HG03097 (cell line): ENCODE measurements at regions not wholly inside any gene's neighbourhood (a gene's known extent, or its start where the extent isn't known, plus 50 kb on each side); places are given as distances from the start of the nearest gene placed in this dataset.
"Not testable (repeated sequence)": the region's sequence is repeated elsewhere in the genome, so short reads cannot be mapped to it uniquely, and the experiment has no call there.

ENCODE experiments used
- ATAC-seq: cut with Tn5 transposase; IDR thresholded peaks from one replicate; pipeline ENCODE4 v1.9.1; 2021; ENCODE audit not compliant: unreplicated experiment, low FRiP score

DNA sequence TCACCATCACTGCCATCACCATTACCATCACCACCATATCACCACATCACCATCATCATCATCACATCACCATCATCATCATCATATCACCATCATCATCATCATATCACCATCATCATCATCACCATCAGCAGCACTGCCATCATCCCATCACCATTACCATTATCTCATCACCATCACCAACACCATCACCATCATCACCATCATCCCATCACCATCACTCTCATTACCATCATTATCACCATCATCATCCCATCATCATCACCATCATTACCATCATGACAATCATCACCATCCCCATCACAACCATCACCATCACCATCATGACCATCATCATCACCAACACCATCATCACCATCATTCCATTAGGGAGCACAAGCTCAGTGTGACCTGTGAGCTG is 318.0 kb downstream of the ADGRD1 start:
- no peak for ATAC-seq

DNA sequence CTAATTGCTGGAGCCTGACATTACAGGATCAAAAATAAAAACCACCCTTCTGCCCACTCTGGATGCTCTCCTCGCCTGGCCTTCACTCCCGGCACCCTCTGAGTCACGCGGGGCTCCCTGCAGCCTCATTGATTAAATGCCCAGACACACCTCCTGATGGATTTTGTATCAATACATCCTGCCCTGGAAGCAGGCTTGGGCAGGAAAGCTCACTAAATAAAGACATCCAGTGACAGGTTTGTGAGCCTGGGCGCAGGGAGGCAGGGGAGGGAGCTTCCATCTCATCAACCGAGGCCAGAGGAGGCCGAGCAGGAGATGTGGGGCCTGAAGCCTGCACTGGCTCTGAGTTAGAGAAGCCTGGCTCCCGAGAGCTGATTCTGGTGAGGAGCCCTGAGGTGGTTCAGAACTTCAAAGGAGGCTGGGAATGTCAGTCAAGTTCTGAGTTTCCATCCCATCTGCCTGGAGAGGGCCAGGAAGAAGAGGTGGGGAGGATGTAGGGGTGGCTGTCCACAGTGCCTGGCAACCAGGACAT is 318.6 kb downstream of the ADGRD1 start:
- not testable (repeated sequence) for ATAC-seq

DNA sequence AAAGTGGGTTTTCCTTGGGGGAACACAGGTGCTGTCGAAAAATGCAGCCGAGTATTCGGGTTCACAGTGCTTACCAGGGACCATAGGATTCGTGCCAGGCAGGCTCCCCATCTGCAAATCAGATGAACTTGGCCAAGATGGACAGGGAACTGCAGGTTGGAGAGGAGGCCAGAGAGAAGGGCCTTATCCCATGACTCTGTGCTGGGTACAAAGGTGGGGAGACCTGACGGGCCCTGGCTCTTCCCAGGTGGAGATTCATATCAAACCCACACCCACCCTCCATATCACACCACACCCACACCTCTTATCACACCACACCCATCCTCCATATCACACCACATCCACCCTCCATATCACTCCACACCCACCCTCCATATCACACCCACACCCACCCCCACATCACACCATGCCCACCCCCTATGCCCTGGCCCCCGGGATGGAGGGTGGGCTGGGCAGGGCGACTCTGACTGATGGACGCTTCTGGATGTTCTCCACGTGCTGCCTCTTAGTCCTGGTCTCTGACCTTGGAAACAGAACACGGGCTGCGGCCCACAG is 319.7 kb downstream of the ADGRD1 start:
- no peak for ATAC-seq

DNA sequence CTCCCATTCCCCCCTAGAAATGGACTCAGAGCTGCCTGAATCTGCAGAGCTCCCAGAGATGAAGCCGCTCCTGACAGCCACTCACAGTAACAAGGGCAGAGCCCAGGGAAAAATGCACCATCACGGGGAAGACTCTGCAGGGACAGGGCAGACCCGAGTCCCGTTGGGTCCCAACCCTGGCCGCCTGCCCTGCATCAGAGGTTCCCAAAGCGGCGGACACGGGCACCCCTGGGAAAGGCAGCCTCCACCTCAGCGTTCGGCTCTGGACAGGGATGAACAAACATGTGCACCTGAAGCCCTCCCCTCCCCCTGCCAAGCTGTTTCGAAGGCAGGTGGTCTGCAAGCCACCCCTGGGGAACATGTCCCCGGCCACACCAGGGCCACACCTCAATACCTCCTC is 320.4 kb downstream of the ADGRD1 start:
- ATAC-seq: no peak

DNA sequence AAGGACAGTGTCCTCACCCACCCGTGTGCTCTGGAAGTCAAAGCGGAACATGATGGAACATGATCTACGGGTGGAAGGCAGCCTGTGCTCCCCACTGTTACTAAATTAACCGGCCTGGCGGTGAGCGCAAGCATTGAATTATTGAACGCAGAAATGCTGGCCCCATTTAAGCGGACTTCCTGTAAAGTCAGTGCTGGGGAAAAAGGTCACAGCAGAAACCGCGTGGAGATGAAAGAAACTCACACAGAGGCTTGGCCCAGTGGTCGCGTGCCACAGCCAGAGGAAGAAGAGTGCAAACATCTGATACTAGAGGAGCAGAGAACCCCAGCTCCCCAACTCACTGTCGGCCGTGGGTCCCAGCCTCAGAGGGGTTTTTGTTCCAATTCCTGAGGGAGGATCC is 321.2 kb downstream of the ADGRD1 start:
- ATAC-seq: no peak

DNA sequence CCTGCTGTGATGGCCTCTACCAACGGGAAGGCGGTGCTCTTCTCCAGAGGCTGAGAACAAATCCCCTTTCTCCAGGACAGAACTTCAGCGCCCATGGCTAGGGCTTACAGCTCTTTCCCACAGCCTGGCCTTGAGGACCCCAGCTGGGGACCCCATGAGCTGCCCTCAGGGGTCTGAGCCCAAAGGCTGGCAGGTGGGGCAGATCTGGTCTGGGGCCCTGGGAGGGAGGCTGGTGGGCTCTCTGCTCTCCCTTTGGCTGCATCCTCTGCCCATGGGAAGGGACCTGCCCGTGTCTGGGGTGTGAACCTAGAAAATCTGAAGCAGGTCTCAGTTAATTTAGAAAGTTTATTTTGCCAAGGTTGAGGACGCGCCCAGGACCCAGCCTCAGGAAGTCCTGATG is 322.1 kb downstream of the ADGRD1 start:
- no peak for ATAC-seq

DNA sequence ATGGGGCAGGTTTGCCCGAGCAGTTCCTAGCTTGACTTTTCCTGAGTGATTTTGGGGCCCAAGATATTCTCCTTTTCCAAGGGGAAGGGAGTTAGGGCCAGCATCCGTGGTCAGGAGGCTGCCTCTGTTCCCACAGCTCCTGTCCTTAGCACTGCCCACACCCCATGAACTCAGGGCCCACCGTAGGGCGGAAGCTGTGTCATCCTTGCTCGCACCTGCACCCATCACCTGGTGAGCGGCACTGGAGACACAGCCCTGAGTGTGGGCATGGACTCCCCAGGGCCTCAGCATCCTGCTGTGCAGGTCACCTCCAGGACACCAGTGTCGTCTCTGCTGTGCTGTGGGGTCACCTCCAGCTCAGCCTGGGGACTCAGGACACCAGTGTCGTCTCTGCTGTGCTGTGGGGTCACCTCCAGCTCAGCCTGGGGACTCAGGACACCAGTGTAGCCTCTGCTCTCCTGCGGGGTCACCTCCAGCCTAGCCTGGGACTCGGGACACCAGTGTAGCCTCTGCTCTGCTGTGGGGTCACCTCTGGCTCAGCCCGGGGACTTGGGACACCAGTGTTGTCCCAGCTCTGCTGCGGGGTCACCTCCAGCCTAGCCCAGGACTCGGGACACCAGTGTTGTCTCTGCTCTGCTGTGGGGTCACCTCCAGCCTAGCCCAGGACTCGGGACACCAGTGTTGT is 322.9 kb downstream of the ADGRD1 start:
- no peak for ATAC-seq

DNA sequence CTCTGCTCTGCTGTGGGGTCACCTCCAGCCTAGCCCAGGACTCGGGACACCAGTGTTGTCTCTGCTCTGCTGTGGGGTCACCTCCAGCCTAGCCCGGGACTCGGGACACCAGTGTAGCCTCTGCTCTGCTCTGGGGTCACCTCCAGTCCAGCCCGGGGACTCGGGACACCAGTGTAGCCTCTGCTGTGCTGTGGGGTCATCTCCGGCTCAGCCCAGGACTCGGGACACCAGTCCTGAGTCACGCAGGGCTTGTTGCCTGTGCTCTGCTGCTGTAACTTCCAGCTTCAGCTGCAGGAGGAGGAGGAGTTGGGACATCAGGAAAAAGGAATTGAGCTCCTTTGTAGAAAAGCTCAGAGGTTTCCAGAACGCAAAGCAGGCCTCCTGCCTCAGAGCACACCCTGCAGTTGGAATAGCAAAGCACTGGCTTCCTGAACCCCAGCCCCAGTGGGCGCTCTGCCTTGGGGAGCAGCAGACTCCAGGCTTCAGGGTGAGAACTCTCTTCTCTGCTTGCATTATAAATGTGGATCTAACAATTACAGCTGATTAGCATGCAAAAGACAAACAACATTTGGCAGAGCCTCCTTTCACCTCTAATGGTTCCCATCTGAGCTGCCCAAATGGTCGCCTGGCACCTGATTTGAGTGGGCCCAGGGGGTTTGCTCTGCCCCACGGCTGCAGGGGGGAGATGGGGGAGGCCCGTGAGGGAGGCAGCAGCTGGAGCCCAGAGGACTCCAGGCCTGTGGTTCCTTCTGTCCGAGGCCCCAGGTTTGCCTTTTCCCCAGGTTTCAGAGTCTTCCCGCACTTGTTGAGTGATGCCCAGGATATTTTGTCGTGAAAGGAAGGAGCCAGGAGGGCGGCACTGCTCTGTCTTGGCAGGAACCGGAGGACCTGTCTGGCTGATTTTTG is 323.7 kb downstream of the ADGRD1 start:
- ATAC-seq: not testable (repeated sequence)

DNA sequence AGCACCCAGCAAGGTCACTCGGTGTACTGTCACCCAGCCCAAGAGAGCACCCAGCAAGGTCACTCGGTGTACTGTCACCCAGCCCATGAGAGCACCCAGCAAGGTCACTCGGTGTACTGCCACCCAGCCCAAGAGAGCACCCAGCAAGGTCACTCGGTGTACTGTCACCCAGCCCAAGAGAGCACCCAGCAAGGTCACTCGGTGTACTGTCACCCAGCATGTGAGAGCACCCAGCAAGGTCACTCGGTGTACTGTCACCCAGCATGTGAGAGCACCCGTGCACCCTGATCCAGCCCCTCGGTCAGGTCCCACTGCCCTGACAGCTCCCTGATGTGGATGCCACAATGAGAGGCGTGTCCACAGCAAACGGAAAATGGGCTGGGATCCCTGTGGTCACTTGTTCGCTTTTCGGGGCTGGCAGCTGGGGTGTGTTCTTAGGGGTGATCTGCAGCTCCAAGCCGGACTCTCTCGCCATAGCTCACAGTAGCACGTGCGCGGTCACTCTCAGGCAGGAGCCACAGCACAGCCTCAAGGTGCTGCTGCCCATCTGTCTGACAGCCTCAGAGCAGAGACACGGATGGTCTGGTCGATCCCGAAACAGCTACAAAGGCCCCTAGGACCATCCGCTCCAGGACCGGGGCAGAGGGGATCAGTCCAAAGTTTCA is 324.9 kb downstream of the ADGRD1 start:
- ATAC-seq: not testable (repeated sequence)

DNA sequence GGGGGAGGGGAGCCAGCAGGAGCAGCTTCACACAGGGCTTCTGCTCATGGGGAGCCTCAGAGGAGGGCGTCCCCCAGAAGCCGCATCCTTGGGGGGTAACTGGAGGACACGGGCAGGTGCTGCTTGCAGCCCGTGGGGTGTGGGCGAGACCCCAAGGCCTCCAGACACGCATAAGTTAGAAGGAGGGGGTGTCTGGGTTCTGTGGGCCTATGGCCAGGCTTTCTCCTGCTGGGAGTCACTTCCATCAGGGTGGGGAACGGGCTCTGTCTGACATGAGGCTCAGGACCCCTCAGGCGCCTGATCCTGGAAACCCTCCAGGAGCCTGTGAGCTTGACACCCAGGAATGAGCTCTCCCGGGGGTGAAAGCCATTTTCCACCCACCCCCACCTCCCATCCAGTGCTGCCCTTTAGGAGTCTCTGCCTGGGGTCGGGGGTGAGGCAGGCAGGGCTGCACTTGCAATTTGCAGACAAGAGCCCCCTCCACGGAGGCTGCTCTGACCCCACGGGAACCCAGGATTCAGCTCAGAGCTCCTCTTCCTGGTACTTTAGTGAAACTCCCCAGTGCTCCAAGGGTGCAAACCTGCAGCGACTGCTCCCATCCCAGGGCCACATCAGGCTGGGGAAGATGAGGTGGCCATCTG is 325.7 kb downstream of the ADGRD1 start:
- no peak for ATAC-seq

DNA sequence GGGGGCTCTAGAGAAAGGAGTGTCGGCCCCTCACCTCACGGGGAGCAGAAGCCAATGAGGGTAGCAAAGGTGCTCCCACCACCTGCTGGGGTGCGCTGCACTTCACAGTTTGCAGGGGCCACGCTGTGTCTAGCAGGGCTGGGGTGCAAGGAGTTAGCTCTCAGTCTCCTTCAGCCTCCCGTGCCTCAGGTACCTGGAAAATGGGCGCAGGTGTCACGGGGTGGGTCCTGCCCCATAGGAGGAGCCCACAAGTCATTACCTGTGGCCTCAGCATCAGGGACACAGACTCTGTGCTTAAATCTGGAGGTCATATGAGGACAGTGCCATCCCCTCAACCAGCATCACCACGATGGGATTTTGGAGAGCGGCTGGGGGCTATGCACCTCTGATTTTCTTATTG is 326.7 kb downstream of the ADGRD1 start:
- no peak for ATAC-seq

DNA sequence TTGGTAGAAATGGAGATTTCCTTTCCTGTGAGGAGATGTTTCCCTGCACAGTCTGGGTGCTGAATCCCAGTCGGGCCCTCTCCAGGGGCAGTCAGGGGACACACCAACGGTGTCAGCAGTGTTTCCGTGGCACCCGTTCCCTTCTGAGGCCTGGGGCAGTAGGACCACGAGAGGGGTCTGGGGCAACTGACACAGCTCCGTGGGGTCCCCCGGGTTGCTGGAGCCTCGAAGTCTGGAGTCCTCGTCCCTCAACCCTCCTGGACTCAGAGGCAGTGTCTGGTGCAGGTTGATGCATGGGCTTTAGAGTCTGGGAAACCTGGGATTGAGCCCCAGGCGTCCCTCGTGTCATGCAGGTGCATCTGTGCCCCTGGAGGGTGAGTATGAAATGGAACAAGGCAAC is 327.3 kb downstream of the ADGRD1 start:
- no peak for ATAC-seq

DNA sequence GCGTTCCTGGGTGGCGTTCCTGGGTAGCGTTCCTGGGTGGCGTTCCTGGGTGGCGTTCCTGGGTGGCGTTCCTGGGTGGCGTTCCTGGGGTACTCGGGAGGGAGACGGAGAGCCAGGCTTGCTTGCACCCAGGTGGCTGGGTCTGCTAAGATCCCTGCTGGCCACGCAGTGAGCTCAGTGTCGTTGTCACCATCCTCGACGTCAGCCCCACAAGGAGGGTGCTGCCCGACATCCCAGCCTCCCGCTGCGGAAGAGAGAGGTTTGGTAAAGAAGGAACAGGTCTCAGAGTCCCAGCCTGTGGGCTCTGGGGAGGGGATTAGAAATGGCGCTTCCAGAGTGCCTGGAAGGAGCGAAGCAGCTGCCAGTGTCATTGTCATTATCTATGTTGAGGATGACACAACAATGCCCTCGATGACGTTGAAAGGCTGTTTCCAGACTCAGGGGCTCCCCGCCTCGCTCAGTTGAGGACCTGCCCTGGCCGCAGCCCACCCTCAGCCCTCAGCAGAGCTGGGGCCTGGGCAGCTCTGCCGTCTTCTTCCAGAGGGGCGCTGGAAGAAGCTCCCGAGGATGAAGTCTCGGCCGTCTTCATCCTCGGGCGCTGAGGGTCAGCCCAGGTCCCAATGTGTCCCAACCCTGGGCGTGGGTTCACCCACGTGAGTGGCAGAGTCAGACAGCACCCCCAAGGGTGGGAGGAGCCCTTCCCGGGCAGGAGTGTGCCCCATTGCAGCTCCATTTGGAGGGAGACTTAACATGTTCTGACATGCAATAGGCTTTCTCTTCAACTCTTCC is 328.8 kb downstream of the ADGRD1 start:
- ATAC-seq: no peak

DNA sequence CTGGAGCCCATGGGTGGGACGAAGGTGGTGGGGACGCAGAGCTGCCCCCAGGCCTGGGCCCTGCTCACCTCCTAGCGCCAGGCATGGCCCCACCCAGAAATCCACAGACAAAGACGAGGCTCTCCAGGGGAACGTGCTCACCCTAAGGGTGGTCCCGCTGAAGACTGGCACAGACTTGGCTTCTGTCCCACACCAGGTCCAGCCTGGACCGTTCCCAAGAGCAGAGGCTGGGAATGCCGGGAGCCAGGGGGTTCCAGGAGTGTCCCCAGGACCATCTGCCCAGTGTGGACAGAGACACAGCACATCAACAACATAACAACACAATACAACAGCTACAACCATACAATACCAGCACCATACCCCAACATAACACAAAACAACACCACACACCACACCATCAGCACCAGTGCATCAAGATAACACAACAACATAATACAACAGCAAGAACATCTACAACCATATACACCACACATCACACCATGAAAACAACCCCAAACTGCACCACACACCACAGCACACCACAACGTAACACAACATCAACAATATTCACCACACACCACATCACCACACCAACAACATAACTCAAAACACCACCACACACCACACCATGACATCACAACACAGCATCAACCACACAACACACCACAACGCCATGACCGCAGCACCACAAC is 329.6 kb downstream of the ADGRD1 start:
- no peak for ATAC-seq

DNA sequence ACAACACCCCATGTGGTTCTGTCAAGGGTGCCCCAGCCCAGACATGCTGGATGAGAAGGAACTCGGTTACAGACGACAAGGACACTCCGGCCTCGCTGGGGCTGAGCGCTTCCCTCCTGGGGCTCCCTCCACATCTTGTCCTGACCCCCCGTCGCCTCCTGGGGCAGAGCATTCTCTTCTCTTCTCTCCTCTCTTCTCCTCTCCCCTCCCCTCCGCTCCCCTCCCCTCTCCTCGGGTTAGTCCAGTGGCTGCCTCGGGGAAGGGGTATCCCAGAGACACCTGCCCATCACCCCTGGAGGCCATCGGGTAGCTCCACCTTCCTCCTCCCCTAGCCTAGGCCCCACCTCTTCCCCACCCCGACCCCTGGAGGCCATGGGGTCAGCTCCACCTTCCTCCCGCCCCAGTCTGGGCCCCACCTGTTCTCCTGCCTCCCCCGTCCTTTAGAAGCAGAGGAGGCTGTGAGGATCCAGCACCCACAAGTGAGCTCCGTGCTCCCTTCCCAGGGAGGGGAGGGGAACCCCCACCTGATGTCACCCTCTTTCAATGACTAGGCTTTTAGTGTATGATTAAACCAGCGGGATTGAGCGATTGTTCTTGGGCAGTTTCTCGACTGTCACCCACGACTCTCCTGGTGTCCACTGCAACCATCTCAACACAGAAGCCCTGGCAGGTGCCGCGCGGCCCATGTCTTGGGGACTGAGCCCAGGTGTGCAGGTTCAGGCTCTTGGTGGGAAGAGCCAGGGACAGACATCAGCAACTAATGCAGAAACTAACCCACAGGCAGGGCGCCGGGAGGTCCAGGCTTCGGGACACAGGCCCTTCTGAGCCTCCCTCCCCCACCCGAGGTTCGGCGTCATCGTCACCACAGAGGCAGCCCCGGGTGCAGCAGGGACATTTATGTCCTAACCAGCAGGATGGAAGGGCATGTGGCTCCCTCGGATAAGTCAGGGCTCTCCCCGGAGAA is 330.4 kb downstream of the ADGRD1 start:
- not testable (repeated sequence) for ATAC-seq

DNA sequence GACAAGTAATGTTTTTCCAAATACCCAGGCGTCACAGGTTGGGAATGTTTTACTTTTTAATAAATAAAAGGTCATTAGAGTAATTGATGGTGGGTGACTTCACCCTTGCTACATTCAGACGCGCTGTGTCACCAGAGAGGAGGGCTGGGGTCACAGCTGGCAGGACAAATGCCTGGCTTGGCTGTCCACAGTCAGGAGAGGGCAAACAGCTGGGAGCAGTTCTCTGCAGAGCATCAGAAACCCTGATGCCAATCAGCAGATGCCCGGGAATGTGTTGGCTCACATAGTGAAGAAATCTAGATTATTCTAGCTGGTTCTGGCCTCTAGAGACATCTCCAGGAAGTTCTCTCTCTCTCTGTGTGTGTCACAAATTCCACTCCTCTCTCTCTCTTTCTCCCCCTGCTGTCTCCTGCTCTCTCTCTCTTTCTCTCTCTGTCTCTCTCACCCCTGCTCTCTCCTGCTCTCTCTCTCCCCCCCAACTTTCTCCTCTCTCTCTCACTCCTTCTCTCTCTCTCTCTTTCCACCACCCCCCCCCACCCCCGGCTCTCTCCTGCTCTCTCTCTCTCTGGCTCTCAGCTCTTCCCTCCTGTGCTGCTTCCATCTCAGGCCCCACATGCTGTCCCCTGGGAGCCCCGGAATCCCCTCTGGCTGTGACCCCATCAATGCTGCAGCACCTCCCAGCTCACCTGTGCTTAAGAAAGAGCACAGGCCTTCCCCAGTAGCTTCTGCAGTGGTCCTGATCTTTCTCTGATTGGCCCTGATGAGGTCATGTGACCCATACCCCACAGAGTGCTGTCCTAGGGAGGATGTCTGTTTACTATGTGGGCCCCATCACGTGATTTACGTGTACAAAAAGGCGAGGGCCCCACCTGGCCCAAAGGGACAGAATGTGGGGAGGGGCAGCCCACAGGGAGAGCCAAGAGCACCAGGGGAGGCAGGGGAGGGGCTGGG is 331.5 kb downstream of the ADGRD1 start:
- ATAC-seq: not testable (repeated sequence)

DNA sequence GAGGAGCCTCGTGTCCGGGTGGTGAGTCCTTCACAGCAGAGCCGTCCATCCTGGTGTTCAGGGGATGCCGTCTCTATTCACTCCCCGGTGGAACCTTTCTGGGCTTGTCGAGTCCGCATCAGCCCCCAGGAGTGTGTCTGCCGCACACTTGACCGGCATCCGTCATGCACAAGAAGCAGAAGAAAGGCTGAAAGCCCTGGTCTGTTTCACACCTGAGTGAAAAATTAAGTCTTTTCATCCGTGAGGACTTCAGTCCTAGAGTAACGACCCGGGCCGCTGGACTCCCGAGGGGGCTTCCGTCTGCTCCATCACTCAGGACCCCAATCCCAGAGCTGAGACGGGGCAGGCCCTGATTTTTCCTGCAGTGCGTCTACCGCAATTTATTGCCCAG is 332.2 kb downstream of the ADGRD1 start:
- not testable (repeated sequence) for ATAC-seq
